Peyer's patch (tissue), 4 donors: ENCODE measurements at regions not wholly inside any gene's neighbourhood (a gene's known extent, or its start where the extent isn't known, plus 50 kb on each side); places are given as distances from the start of the nearest gene placed in this dataset.

Experiments used
- POLR2A ChIP-seq, 2 donors: fragments of 450-650 bp; IDR thresholded peaks; one replicate each; pipeline ENCODE4 v1.5.1; 2017; ENCODE audit warnings: antibody characterized with exemption in 2 of 2, mild to moderate bottlenecking in 2 of 2, moderate library complexity in 2 of 2
- TF ChIP-seq, protein P1 (sequence below), 6 experiments: fragments of 450-650 bp in 4 of 6; fragments of 200-600 bp in 2 of 6; sonication (generic) in 1 of 6; IDR thresholded peaks; one replicate each; pipeline ENCODE4 v1.5.1; 2017 to 2019; ENCODE audit warnings: antibody characterized with exemption in 6 of 6, mild to moderate bottlenecking in 3 of 6, moderate library complexity in 1 of 6

DNA sequence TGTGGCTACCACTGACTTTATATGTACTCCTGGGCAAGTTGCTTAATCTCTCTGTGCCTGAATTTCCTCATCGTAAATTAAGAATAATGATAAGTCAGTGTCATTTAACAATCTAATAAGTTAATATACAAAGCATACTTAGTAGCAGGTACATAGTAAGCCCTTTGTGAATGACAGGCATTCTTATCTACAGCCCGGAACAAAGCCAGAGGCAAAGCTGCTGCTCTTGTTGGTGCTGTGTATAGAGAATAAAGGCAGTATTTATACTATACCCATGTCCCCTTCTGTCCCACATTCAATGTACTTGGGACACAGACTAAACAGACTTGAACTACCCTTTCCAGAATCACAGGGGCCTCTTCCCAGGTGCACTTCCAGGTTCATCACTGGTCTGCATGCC is 229.7 kb upstream of the NCAM1 start:
- TF ChIP-seq, protein P1, sequence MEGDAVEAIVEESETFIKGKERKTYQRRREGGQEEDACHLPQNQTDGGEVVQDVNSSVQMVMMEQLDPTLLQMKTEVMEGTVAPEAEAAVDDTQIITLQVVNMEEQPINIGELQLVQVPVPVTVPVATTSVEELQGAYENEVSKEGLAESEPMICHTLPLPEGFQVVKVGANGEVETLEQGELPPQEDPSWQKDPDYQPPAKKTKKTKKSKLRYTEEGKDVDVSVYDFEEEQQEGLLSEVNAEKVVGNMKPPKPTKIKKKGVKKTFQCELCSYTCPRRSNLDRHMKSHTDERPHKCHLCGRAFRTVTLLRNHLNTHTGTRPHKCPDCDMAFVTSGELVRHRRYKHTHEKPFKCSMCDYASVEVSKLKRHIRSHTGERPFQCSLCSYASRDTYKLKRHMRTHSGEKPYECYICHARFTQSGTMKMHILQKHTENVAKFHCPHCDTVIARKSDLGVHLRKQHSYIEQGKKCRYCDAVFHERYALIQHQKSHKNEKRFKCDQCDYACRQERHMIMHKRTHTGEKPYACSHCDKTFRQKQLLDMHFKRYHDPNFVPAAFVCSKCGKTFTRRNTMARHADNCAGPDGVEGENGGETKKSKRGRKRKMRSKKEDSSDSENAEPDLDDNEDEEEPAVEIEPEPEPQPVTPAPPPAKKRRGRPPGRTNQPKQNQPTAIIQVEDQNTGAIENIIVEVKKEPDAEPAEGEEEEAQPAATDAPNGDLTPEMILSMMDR (IDR thresholded peaks at IDR 0.05): no peak
- TF ChIP-seq POLR2A (IDR thresholded peaks at IDR 0.05): no peak
